IMR-90 (cell line): ENCODE measurements at regions not wholly inside any gene's neighbourhood (a gene's known extent, or its start where the extent isn't known, plus 50 kb on each side); places are given as distances from the start of the nearest gene placed in this dataset.
A peak's percentile ranks its signal among the peaks of the same experiment; 100 is the strongest.

Source experiments
- ATAC-seq: fragments of 200-7000 bp; cut with Tn5 transposase; 2 replicates; pipeline ENCODE4 v1.9.1; 2020; ENCODE audit warnings: low read depth, mild to moderate bottlenecking, moderate library complexity
- BruUV-seq: library from RNA; stranded (reverse); fragments of 400-500 nt; replicated peaks from 2 replicates; lab custom pipeline; 2021; lab: Mats Ljungman, UMichigan
- CTCF ChIA-PET: fragments of 300-600 bp; formaldehyde crosslinking; extraction: SDS; loops from one replicate; lab custom pipeline; 2021; ENCODE audit warnings: antibody characterized with exemption; lab: Yijun Ruan, JAX
- POLR2A ChIA-PET: fragments of 300-600 bp; sonication (Branson Sonifier 250); formaldehyde crosslinking; loops from one replicate; lab custom pipeline; 2022; ENCODE audit warnings: antibody characterized with exemption; ENCODE audit not compliant: unreplicated experiment; lab: Charles Lee
- DNase-seq: peaks from one replicate; pipeline ENCODE4 v3.0.0; 2013
- H2AFZ ChIP-seq: replicated peaks from 2 replicates; pipeline ENCODE3; 2013; ENCODE audit warnings: low read length, mild to moderate bottlenecking; ENCODE audit not compliant: poor library complexity
- H2AK5ac ChIP-seq: 2 replicates; pipeline ENCODE4 v1.6.1; 2013; ENCODE audit warnings: low read depth, low read length, inconsistent platforms
- H2AK9ac ChIP-seq: replicated peaks from 2 replicates; pipeline ENCODE3; 2013; ENCODE audit warnings: mild to moderate bottlenecking, low read depth, low read length, moderate library complexity; ENCODE audit not compliant: poor library complexity
- H2BK120ac ChIP-seq: 2 replicates; pipeline ENCODE4 v1.6.1; 2013; ENCODE audit warnings: low read depth, low read length, inconsistent platforms
- H2BK15ac ChIP-seq: 3 replicates; pipeline ENCODE4 v1.6.1; 2013; ENCODE audit warnings: low read depth, low read length, inconsistent platforms
- H2BK20ac ChIP-seq: 2 replicates; pipeline ENCODE4 v1.6.1; 2013; ENCODE audit warnings: low read depth, mild to moderate bottlenecking, inconsistent platforms, low read length, moderate library complexity
- H2BK5ac ChIP-seq: 2 replicates; pipeline ENCODE4 v1.6.1; 2013; ENCODE audit warnings: mild to moderate bottlenecking, low read depth, low read length, inconsistent platforms; ENCODE audit not compliant: poor library complexity, severe bottlenecking
- H3K14ac ChIP-seq: replicated peaks from 2 replicates; pipeline ENCODE4 v1.6.1; 2013; ENCODE audit warnings: low read depth, low read length, inconsistent platforms
- H3K18ac ChIP-seq: 2 replicates; pipeline ENCODE4 v1.6.1; 2013; ENCODE audit warnings: low read depth, low read length, control low read depth
- H3K23ac ChIP-seq: 2 replicates; pipeline ENCODE4 v1.6.1; 2013; ENCODE audit warnings: low read depth, low read length, inconsistent platforms
- H3K27ac ChIP-seq: 2 replicates; pipeline ENCODE4 v1.5.1; 2013; ENCODE audit warnings: mild to moderate bottlenecking, control low read depth, low read length; ENCODE audit not compliant: insufficient read depth
- H3K27me3 ChIP-seq: 2 replicates; pipeline ENCODE4 v1.6.1; 2013; ENCODE audit warnings: low read length; ENCODE audit not compliant: control insufficient read depth, insufficient read depth
- H3K36me3 ChIP-seq: 2 replicates; pipeline ENCODE4 v1.6.1; 2013; ENCODE audit warnings: low read length, mixed read lengths; ENCODE audit not compliant: control insufficient read depth, insufficient read depth
- H3K4ac ChIP-seq: 2 replicates; pipeline ENCODE4 v1.6.1; 2013; ENCODE audit warnings: low read depth, low read length, inconsistent platforms
- H3K4me1 ChIP-seq: 2 replicates; pipeline ENCODE4 v1.6.1; 2013; ENCODE audit warnings: low read length, mixed read lengths; ENCODE audit not compliant: control insufficient read depth, insufficient read depth
- H3K4me2 ChIP-seq: 2 replicates; pipeline ENCODE4 v1.6.1; 2013; ENCODE audit warnings: low read depth, mild to moderate bottlenecking, control low read depth, low read length, moderate library complexity
- H3K4me3 ChIP-seq: 2 replicates; pipeline ENCODE4 v1.5.1; 2013; ENCODE audit warnings: low read depth, mild to moderate bottlenecking, control low read depth, low read length, moderate library complexity; ENCODE audit not compliant: insufficient read depth
- H3K56ac ChIP-seq: 2 replicates; pipeline ENCODE4 v1.6.1; 2013; ENCODE audit warnings: low read length, inconsistent platforms; ENCODE audit not compliant: insufficient read depth; ENCODE audit errors: extremely low read depth
- H3K79me1 ChIP-seq, 2 experiments: 2 replicates each; pipeline ENCODE4 v1.6.1; 2013; ENCODE audit warnings: low read length in 2 of 2, inconsistent platforms in 1 of 2, low read depth in 1 of 2
- H3K9ac ChIP-seq: 2 replicates; pipeline ENCODE4 v1.6.1; 2013; ENCODE audit warnings: low read depth, low read length, control low read depth
- H3K9me1 ChIP-seq: 2 replicates; pipeline ENCODE4 v1.6.1; 2013; ENCODE audit warnings: low read length, inconsistent platforms; ENCODE audit not compliant: insufficient read depth
- H3K9me3 ChIP-seq: 2 replicates; pipeline ENCODE4 v1.6.1; 2013; ENCODE audit warnings: low read length; ENCODE audit not compliant: control insufficient read depth, insufficient read depth
- H4K20me1 ChIP-seq: 2 replicates; pipeline ENCODE4 v1.6.1; 2013; ENCODE audit warnings: low read length, inconsistent platforms; ENCODE audit not compliant: insufficient read depth
- H4K5ac ChIP-seq: 2 replicates; pipeline ENCODE4 v1.6.1; 2013; ENCODE audit warnings: mild to moderate bottlenecking, low read depth, low read length, control low read depth
- H4K8ac ChIP-seq, 2 experiments: 2 replicates each; pipeline ENCODE4 v1.6.1; 2013; ENCODE audit warnings: low read depth in 2 of 2, low read length in 2 of 2, control low read depth in 1 of 2, inconsistent platforms in 1 of 2
- H4K91ac ChIP-seq: 2 replicates; pipeline ENCODE4 v1.6.1; 2013; ENCODE audit warnings: low read depth, low read length, inconsistent platforms; ENCODE audit not compliant: insufficient read depth
- CTCF ChIP-seq: conservative IDR thresholded peaks from 2 replicates; pipeline ENCODE4 v1.5.1; 2012; ENCODE audit warnings: mild to moderate bottlenecking, low read depth, low read length, improper control_type of control experiment
- WGBS, 2 experiments: methylation state at CpG; one replicate each; pipeline versions ENCODE4 v1.1.5 to v1.1.7; 2013; ENCODE audit warnings: missing lambda C conversion rate in 2 of 2; ENCODE audit not compliant: insufficient read length in 1 of 2; ENCODE audit errors: extremely low coverage in 2 of 2; 5-methylcytosine and 5-hydroxymethylcytosine counted together
- dilution Hi-C: fragments of 300-500 bp; cut with HindIII; formaldehyde crosslinking; loops from one replicate; pipeline ENCODE4 v1.14.3; 2018; ENCODE audit warnings: low sequenced_read_pairs; ENCODE audit not compliant: unreplicated experiment
- in situ Hi-C: fragments of 300-500 bp; cut with MboI; formaldehyde crosslinking; loops from 3 replicates; pipeline ENCODE4 v1.14.3; 2019; ENCODE audit warnings: low sequenced_read_pairs, inconsistent platforms, mixed read lengths
- intact Hi-C: fragments of 100-400 bp; cut with micrococcal nuclease; formaldehyde crosslinking; loops from 2 replicates; pipeline ENCODE4 v1.10.0; 2022
- TF ChIP-seq, protein P1 (sequence below): fragments of 150-350 bp; IDR thresholded peaks from 2 replicates; pipeline ENCODE4 v1.6.1; 2017; ENCODE audit warnings: mild to moderate bottlenecking, antibody characterized with exemption, low read length, low read depth

GRCh38 chr14:106879241-106879640 is 1352.9 kb downstream of the TMEM121 start:
- in situ Hi-C loops, result no loop called here
- H3K18ac ChIP-seq, result no peak overlapping the region
- H3K56ac ChIP-seq, result no peak overlapping the region
- no peak for ATAC-seq
- dilution Hi-C loops, result no loop called here
- H2AK9ac ChIP-seq, result no peak overlapping the region
- H2BK5ac ChIP-seq, result no peak overlapping the region
- peak; percentile 15; the same call in 1 of the 2 replicates for TF ChIP-seq CTCF
- TF ChIP-seq, protein P1, sequence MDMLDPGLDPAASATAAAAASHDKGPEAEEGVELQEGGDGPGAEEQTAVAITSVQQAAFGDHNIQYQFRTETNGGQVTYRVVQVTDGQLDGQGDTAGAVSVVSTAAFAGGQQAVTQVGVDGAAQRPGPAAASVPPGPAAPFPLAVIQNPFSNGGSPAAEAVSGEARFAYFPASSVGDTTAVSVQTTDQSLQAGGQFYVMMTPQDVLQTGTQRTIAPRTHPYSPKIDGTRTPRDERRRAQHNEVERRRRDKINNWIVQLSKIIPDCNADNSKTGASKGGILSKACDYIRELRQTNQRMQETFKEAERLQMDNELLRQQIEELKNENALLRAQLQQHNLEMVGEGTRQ, result no peak
- no peak overlapping the region for H4K91ac ChIP-seq
- H3K27me3 ChIP-seq, result no peaks in the 10 kb centered on the region
- H2BK20ac ChIP-seq, result no peak overlapping the region
- no peak overlapping the region for H3K4ac ChIP-seq
- no peak overlapping the region for H3K9ac ChIP-seq
- ChIA-PET CTCF (no interaction called here), POLR2A (no interaction called here)
- H2BK120ac ChIP-seq, result no peak overlapping the region
- no peak overlapping the region for H3K23ac ChIP-seq
- no TSS peak for BruUV-seq
- no peak for DNase-seq
- no peak overlapping the region for H3K4me2 ChIP-seq
- H3K14ac ChIP-seq, result no peak overlapping the region
- peaks cover 2% of the 10 kb centered on the region; the same call in 1 of the 2 replicates for H3K9me3 ChIP-seq
- H2AK5ac ChIP-seq, result no peak overlapping the region
- no peak overlapping the region for H3K27ac ChIP-seq
- intact Hi-C loops, result no loop called here
- H4K8ac ChIP-seq, result no peak overlapping the region
- no peak overlapping the region for H2BK15ac ChIP-seq
- no peaks in the 10 kb centered on the region for H3K36me3 ChIP-seq
- no peak overlapping the region for H2AFZ ChIP-seq
- no peak overlapping the region for H4K5ac ChIP-seq
- 0% methylated on average over 1 of the region's 8 CpGs; no CpG with 5 or more reads in 1 of the 2 experiments for WGBS, 2 experiments
- no peaks in the 10 kb centered on the region for H3K9me1 ChIP-seq
- no peaks in the 10 kb centered on the region for H3K79me1 ChIP-seq
- H3K4me1 ChIP-seq, result no peaks in the 10 kb centered on the region
- no peak overlapping the region for H3K4me3 ChIP-seq
- no peaks in the 10 kb centered on the region for H4K20me1 ChIP-seq
